ENCODE measurements at regions not wholly inside any gene's neighbourhood (a gene's known extent, or its start where the extent isn't known, plus 50 kb on each side); places are given as distances from the start of the nearest gene placed in this dataset.

DNA sequence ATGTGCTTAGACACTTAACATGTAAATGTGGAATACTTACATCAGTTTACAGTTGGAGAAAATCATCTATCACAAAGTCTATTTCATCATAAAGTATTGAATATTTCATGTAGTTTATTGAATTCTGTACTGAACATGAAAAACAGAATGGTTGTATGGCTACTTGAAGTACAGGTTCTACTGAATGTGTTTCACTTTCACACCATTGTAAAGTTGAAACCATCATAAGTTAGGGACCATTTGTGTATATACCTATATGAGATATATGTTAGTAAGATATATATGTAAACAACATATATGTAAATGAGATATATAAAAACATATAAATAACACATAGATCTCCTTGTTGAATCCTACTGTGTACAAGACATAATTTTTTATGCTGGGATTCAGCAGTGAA, 63.0 kb upstream of the TAF11L2 start:
- TF ChIP-seq, protein P1, sequence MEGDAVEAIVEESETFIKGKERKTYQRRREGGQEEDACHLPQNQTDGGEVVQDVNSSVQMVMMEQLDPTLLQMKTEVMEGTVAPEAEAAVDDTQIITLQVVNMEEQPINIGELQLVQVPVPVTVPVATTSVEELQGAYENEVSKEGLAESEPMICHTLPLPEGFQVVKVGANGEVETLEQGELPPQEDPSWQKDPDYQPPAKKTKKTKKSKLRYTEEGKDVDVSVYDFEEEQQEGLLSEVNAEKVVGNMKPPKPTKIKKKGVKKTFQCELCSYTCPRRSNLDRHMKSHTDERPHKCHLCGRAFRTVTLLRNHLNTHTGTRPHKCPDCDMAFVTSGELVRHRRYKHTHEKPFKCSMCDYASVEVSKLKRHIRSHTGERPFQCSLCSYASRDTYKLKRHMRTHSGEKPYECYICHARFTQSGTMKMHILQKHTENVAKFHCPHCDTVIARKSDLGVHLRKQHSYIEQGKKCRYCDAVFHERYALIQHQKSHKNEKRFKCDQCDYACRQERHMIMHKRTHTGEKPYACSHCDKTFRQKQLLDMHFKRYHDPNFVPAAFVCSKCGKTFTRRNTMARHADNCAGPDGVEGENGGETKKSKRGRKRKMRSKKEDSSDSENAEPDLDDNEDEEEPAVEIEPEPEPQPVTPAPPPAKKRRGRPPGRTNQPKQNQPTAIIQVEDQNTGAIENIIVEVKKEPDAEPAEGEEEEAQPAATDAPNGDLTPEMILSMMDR (IDR thresholded peaks at IDR 0.05; ENCODE audit: low read depth, low read length): no peak
- TF ChIP-seq MYC (IDR thresholded peaks at IDR 0.05; ENCODE audit: low read depth, low read length) (no peak), POLR2A (IDR thresholded peaks at IDR 0.05; ENCODE audit: extremely low read depth, insufficient read length) (no peak)

Data from NB4 (cell line).